ENCODE measurements at regions not wholly inside any gene's neighbourhood (a gene's known extent, or its start where the extent isn't known, plus 50 kb on each side); places are given as distances from the start of the nearest gene placed in this dataset.

DNA sequence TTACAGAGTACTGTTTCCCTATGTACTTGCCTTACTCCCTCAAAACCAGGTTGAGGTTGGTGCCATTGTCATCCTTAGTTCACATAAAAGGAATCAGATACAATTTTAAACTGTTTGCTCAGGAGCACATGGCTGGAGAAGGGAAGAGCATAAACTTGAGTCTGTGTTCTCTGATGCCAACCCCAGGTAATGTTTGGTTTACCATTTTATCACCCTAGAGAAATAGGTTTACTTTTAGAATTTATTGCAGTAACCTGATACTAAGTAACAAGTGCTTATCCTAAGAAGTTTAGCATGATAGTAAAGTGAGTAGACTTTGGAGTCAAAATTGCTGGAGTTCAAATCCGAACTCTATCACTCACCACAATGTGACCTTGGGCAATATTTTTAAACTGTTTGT, 86.3 kb downstream of the RFPL4B start:
- no peak overlapping the region for H2AFZ ChIP-seq (ENCODE audit: low read depth)
- H3K9me2 ChIP-seq: no peaks in the 10 kb centered on the region
- no peak for DNase-seq
- ChIA-PET POLR2A (no interaction called here), CTCF (no interaction called here)
- H3K9me3 ChIP-seq: no peaks in the 10 kb centered on the region
- H3K27ac ChIP-seq (ENCODE audit: low read depth in 2 of 2, low read length in 1 of 2): no peak overlapping the region
- H3F3A ChIP-seq (replicated peaks; ENCODE audit: insufficient read depth): no peaks in the 10 kb centered on the region
- no peak overlapping the region for H3K4me2 ChIP-seq
- TF ChIP-seq TAF1 (IDR thresholded peaks at IDR 0.05; ENCODE audit: borderline replicate concordance, low read depth, low read length) (no peak), MEF2A (IDR thresholded peaks at IDR 0.05; ENCODE audit: borderline replicate concordance, low read depth) (no peak), MXI1 (IDR thresholded peaks at IDR 0.05; ENCODE audit: low read depth, low read length) (no peak), TEAD4 (IDR thresholded peaks at IDR 0.05; ENCODE audit: borderline replicate concordance, insufficient read depth) (no peak), NFIC (IDR thresholded peaks at IDR 0.05; ENCODE audit: borderline replicate concordance) (no peak), FOXM1 (IDR thresholded peaks at IDR 0.05; ENCODE audit: low read depth) (no peak), RCOR1 (IDR thresholded peaks at IDR 0.05; ENCODE audit: low read length) (no peak), RXRA (IDR thresholded peaks at IDR 0.05; ENCODE audit: borderline replicate concordance, low read depth) (no peak), ELF1 (IDR thresholded peaks at IDR 0.05) (no peak), SMC3 (IDR thresholded peaks at IDR 0.05; ENCODE audit: low read depth, low read length) (no peak), YY1 (IDR thresholded peaks at IDR 0.05; ENCODE audit: low read depth) (no peak), EZH2phosphoT487 (IDR thresholded peaks at IDR 0.05; ENCODE audit: borderline replicate concordance, low read depth) (no peak), FOSL2 (IDR thresholded peaks at IDR 0.05; ENCODE audit: borderline replicate concordance, low read depth) (no peak), SIN3A (IDR thresholded peaks at IDR 0.05; ENCODE audit: borderline replicate concordance, low read depth, low read length) (no peak), TCF12 (IDR thresholded peaks at IDR 0.05) (no peak), EP300 (IDR thresholded peaks at IDR 0.05; ENCODE audit: borderline replicate concordance in 1 of 2, low read depth in 1 of 2, low read length in 1 of 2) (no peak)
- TF ChIP-seq, protein P1, sequence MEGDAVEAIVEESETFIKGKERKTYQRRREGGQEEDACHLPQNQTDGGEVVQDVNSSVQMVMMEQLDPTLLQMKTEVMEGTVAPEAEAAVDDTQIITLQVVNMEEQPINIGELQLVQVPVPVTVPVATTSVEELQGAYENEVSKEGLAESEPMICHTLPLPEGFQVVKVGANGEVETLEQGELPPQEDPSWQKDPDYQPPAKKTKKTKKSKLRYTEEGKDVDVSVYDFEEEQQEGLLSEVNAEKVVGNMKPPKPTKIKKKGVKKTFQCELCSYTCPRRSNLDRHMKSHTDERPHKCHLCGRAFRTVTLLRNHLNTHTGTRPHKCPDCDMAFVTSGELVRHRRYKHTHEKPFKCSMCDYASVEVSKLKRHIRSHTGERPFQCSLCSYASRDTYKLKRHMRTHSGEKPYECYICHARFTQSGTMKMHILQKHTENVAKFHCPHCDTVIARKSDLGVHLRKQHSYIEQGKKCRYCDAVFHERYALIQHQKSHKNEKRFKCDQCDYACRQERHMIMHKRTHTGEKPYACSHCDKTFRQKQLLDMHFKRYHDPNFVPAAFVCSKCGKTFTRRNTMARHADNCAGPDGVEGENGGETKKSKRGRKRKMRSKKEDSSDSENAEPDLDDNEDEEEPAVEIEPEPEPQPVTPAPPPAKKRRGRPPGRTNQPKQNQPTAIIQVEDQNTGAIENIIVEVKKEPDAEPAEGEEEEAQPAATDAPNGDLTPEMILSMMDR (IDR thresholded peaks at IDR 0.05): no peak
- TF ChIP-seq, protein P2, sequence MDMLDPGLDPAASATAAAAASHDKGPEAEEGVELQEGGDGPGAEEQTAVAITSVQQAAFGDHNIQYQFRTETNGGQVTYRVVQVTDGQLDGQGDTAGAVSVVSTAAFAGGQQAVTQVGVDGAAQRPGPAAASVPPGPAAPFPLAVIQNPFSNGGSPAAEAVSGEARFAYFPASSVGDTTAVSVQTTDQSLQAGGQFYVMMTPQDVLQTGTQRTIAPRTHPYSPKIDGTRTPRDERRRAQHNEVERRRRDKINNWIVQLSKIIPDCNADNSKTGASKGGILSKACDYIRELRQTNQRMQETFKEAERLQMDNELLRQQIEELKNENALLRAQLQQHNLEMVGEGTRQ (IDR thresholded peaks at IDR 0.05; ENCODE audit: borderline replicate concordance, low read depth, low read length): no peak
- H3K36me3 ChIP-seq (replicated peaks in 1 of 2; ENCODE audit: control insufficient read depth in 1 of 2, insufficient read depth in 2 of 2, low read length in 1 of 2): no peaks in the 10 kb centered on the region
- H3K4me3 ChIP-seq (ENCODE audit: low read depth in 2 of 2, low read length in 1 of 2): no peak overlapping the region
- no peaks in the 10 kb centered on the region; a peak in 1 of 4 replicates for H3K4me1 ChIP-seq (ENCODE audit: control insufficient read depth in 1 of 2, insufficient read depth in 2 of 2, low read depth in 1 of 2, low read length in 1 of 2)
- no peaks in the 10 kb centered on the region for H3K27me3 ChIP-seq (ENCODE audit: insufficient read depth)
- no peaks in the 10 kb centered on the region for H3K79me2 ChIP-seq (ENCODE audit: insufficient read depth)
- H3K9ac ChIP-seq: no peak overlapping the region
- 76% methylated on average over 1 of the region's 1 CpG for WGBS (ENCODE audit: low lambda C conversion rate)
- H4K20me1 ChIP-seq (ENCODE audit: insufficient read depth): no peaks in the 10 kb centered on the region

Measured in SK-N-SH (cell line).